Activated CD8-positive, alpha-beta memory T cell treated with anti-CD3 and anti-CD28 coated beads, Interleukin-2, amount 10 ng/mL, durations not matched to agents 7 days and 5 days (primary cell): ENCODE measurements at regions not wholly inside any gene's neighbourhood (a gene's known extent, or its start where the extent isn't known, plus 50 kb on each side); places are given as distances from the start of the nearest gene placed in this dataset.

ENCODE experiments used
- ATAC-seq: fragments of 150-1000 bp; cut with Tn5 transposase; one replicate; pipeline ENCODE4 v1.10.0; 2021; ENCODE audit warnings: moderate library complexity
- CTCF ChIA-PET: fragments of 350-600 bp; sonication (Branson Sonifier 250); formaldehyde crosslinking; loops from one replicate; lab custom pipeline; 2021; ENCODE audit warnings: antibody characterized with exemption; lab: Charles Lee
- DNase-seq: peaks from one replicate; pipeline ENCODE4 v3.0.0-alpha.2; 2020
- H3K27ac Mint-ChIP-seq: one replicate; pipeline ENCODE4 v1.8.0; 2021; ENCODE audit warnings: mild to moderate bottlenecking, mixed read lengths
- H3K27me3 Mint-ChIP-seq: one replicate; pipeline ENCODE4 v1.8.0; 2021; ENCODE audit warnings: mixed read lengths
- H3K36me3 Mint-ChIP-seq: one replicate; pipeline ENCODE4 v1.8.0; 2021; ENCODE audit warnings: mild to moderate bottlenecking, mixed read lengths
- H3K4me1 Mint-ChIP-seq: one replicate; pipeline ENCODE4 v1.8.0; 2021; ENCODE audit warnings: mixed read lengths
- H3K4me3 Mint-ChIP-seq: one replicate; pipeline ENCODE4 v1.8.0; 2021; ENCODE audit warnings: mild to moderate bottlenecking, moderate library complexity, mixed read lengths
- H3K9me3 Mint-ChIP-seq: one replicate; pipeline ENCODE4 v1.8.0; 2022; ENCODE audit warnings: low read depth, mixed read lengths

DNA sequence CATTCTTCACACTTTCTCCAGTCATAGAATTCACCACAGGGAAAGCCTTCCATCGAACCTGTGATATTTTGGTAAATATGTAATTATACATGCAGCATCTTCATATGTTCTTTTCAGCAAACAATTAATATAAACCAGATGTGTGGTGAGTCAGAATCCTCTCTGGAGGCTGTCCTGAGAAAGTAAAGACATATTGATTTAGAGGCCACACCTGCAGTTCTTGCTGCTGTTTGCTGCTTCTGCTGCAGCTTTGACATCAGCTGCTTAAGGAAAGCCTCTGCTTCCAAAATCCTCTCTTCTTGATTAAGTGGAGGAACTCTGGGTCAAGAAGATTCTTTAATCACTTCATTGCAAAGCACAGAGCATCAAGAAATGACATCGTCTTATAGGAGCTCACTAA is 568.8 kb upstream of the ZEB2 start:
- DNase-seq (no peak), ATAC-seq (no peak)
- no peak overlapping the region for H3K27ac Mint-ChIP-seq
- CTCF ChIA-PET, result no interaction called here
- no peaks in the 10 kb centered on the region for H3K9me3 Mint-ChIP-seq
- H3K27me3 Mint-ChIP-seq, result no peaks in the 10 kb centered on the region
- no peaks in the 10 kb centered on the region for H3K36me3 Mint-ChIP-seq
- H3K4me3 Mint-ChIP-seq, result no peak overlapping the region
- H3K4me1 Mint-ChIP-seq, result no peaks in the 10 kb centered on the region

DNA sequence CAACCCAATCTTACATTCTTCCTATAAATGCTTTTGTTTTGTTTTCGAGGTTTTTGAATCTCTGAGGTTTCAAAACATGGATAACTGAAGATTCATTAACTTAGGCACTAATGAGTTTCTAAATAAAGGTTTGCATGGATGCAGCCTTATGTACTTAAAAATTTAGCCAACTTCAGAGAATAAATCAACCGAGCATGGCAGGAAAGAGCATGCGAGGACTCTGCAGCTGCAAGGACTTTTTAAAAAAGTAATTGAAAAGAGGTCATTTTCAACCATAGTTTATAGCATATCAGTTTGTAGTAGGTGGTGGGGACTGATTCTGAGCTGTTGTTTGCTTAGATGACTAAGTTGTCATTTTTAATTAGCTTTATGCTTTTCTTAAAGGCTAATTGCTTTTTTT is 567.0 kb upstream of the ZEB2 start:
- Mint-ChIP-seq H3K4me3 (no peak overlapping the region), H3K27ac (no peak overlapping the region), H3K27me3 (no peaks in the 10 kb centered on the region), H3K9me3 (no peaks in the 10 kb centered on the region), H3K36me3 (no peaks in the 10 kb centered on the region), H3K4me1 (no peaks in the 10 kb centered on the region)
- CTCF ChIA-PET, result no interaction called here
- DNase-seq (no peak), ATAC-seq (no peak)

DNA sequence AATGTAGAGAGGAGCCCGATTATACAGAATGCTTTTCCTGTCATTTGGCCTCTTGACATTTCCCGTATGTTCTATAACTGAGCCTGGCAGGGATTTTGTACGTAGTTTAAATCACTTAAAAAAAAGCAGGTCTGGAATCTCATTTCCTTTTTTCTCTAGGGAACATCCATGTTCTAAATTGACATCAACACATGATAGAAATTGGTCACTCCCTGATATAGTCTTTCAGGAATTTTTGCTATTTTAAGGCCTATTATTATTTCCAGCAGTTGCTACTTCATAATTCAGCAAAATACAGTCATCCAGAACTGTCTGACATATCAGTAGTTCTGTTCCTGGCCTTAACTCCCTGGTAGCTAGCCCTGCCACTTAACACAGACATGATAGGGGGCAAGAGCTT is 565.7 kb upstream of the ZEB2 start:
- H3K4me1 Mint-ChIP-seq, result no peaks in the 10 kb centered on the region
- H3K27ac Mint-ChIP-seq, result no peak overlapping the region
- H3K9me3 Mint-ChIP-seq, result no peaks in the 10 kb centered on the region
- CTCF ChIA-PET, result no interaction called here
- no peak for DNase-seq
- H3K27me3 Mint-ChIP-seq, result peaks cover 2% of the 10 kb centered on the region
- no peak for ATAC-seq
- no peaks in the 10 kb centered on the region for H3K36me3 Mint-ChIP-seq
- H3K4me3 Mint-ChIP-seq, result no peak overlapping the region

- Mint-ChIP-seq H3K27ac (no peak overlapping the region), H3K4me3 (no peak overlapping the region), H3K36me3 (no peaks in the 10 kb centered on the region), H3K27me3 (peaks cover 2% of the 10 kb centered on the region), H3K9me3 (no peaks in the 10 kb centered on the region), H3K4me1 (no peaks in the 10 kb centered on the region)
- CTCF ChIA-PET, result no interaction called here
- ATAC-seq (no peak), DNase-seq (no peak)
Measured at GRCh38 chr2:145080426-145080825, 560.5 kb upstream of the ZEB2 start.

DNA sequence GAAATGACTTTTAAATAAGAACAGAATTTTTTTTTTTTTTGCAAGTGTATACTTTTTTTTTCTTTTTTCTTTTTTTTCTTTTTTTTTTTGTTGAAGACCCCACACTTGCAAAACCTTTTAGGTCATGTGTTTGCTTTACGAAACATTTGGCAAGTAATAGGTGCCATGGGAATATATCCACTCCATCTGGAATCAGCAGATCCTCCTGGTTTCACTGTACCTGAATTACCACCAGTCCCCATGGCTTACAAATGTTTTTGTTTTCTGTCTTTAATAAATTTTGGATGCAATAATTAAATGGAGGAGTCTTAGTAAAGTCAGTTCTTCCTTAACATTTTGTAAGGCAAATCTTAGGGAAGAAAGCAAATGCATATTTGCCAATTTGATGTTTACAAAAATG is 559.7 kb upstream of the ZEB2 start:
- Mint-ChIP-seq H3K27me3 (peaks cover 2% of the 10 kb centered on the region), H3K4me1 (no peaks in the 10 kb centered on the region), H3K4me3 (no peak overlapping the region), H3K36me3 (no peaks in the 10 kb centered on the region), H3K27ac (no peak overlapping the region), H3K9me3 (no peaks in the 10 kb centered on the region)
- CTCF ChIA-PET, result no interaction called here
- ATAC-seq, result no peak
- no peak for DNase-seq

- DNase-seq, result no peak
- CTCF ChIA-PET, result no interaction called here
- H3K9me3 Mint-ChIP-seq, result no peaks in the 10 kb centered on the region
- H3K4me1 Mint-ChIP-seq, result no peaks in the 10 kb centered on the region
- H3K27me3 Mint-ChIP-seq, result peaks cover 2% of the 10 kb centered on the region
- H3K4me3 Mint-ChIP-seq, result no peak overlapping the region
- no peak overlapping the region for H3K27ac Mint-ChIP-seq
- H3K36me3 Mint-ChIP-seq, result no peaks in the 10 kb centered on the region
- no peak for ATAC-seq
Measured at GRCh38 chr2:145078923-145079322, 559.0 kb upstream of the ZEB2 start.

- CTCF ChIA-PET, result no interaction called here
- Mint-ChIP-seq H3K9me3 (no peaks in the 10 kb centered on the region), H3K4me3 (no peak overlapping the region), H3K27me3 (peaks cover 2% of the 10 kb centered on the region), H3K36me3 (no peaks in the 10 kb centered on the region), H3K27ac (no peak overlapping the region), H3K4me1 (no peaks in the 10 kb centered on the region)
- ATAC-seq (no peak), DNase-seq (no peak)
Measured at GRCh38 chr2:145076085-145076484, 556.2 kb upstream of the ZEB2 start.

- Mint-ChIP-seq H3K4me3 (no peak overlapping the region), H3K36me3 (no peaks in the 10 kb centered on the region), H3K9me3 (no peaks in the 10 kb centered on the region), H3K27me3 (no peaks in the 10 kb centered on the region), H3K4me1 (no peaks in the 10 kb centered on the region), H3K27ac (no peak overlapping the region)
- CTCF ChIA-PET, result no interaction called here
- no peak for ATAC-seq
- DNase-seq, result no peak
Measured at GRCh38 chr2:145075454-145076062, 555.6 kb upstream of the ZEB2 start.

- DNase-seq, result no peak
- Mint-ChIP-seq H3K9me3 (no peaks in the 10 kb centered on the region), H3K4me3 (no peak overlapping the region), H3K36me3 (no peaks in the 10 kb centered on the region), H3K4me1 (no peaks in the 10 kb centered on the region), H3K27ac (no peak overlapping the region), H3K27me3 (no peaks in the 10 kb centered on the region)
- no peak for ATAC-seq
- CTCF ChIA-PET, result no interaction called here
Measured at GRCh38 chr2:145070703-145071102, 550.8 kb upstream of the ZEB2 start.

GRCh38 chr2:145068509-145068908 is 548.6 kb upstream of the ZEB2 start:
- CTCF ChIA-PET, result no interaction called here
- H3K4me1 Mint-ChIP-seq, result no peaks in the 10 kb centered on the region
- no peak overlapping the region for H3K27ac Mint-ChIP-seq
- ATAC-seq, result no peak
- no peak overlapping the region for H3K4me3 Mint-ChIP-seq
- no peaks in the 10 kb centered on the region for H3K36me3 Mint-ChIP-seq
- H3K9me3 Mint-ChIP-seq, result no peaks in the 10 kb centered on the region
- no peaks in the 10 kb centered on the region for H3K27me3 Mint-ChIP-seq
- DNase-seq, result no peak

DNA sequence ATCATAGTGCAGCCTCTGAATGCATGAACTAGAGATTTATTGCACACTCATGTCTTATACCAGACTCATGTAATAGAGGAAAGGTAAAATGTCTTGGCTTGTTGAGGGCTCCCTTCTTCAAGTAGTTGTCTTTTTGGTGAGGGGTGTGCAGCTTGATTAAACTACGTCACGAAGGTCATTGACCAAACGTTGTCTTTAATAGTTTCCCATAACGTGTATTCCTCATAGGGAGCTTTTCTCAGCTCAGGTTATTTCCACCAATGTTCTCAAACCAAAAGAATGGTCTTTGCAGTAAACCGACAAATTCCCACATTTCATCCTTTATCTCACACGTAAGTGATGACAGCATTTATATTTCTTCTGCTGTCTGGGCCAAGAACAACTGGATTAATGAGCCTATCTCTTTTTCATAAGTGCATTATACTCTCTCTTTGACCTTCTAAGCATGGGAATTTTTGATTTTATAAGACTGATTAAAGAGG is 547.7 kb upstream of the ZEB2 start:
- no peak overlapping the region for H3K27ac Mint-ChIP-seq

GRCh38 chr2:145066856-145067548 is 547.1 kb upstream of the ZEB2 start:
- H3K36me3 Mint-ChIP-seq, result no peaks in the 10 kb centered on the region
- H3K4me3 Mint-ChIP-seq, result no peak overlapping the region
- CTCF ChIA-PET, result no interaction called here
- ATAC-seq (no peak), DNase-seq (no peak)
- no peaks in the 10 kb centered on the region for H3K4me1 Mint-ChIP-seq
- no peaks in the 10 kb centered on the region for H3K9me3 Mint-ChIP-seq
- no peak overlapping the region for H3K27ac Mint-ChIP-seq
- no peaks in the 10 kb centered on the region for H3K27me3 Mint-ChIP-seq

More for the DNA sequence above, 547.7 kb upstream of the ZEB2 start:
- H3K4me1 Mint-ChIP-seq, result no peaks in the 10 kb centered on the region
- no peaks in the 10 kb centered on the region for H3K36me3 Mint-ChIP-seq
- H3K4me3 Mint-ChIP-seq, result no peak overlapping the region
- DNase-seq (no peak), ATAC-seq (no peak)
- CTCF ChIA-PET, result no interaction called here
- H3K27me3 Mint-ChIP-seq, result no peaks in the 10 kb centered on the region
- no peaks in the 10 kb centered on the region for H3K9me3 Mint-ChIP-seq

- H3K36me3 Mint-ChIP-seq, result no peaks in the 10 kb centered on the region
- H3K27ac Mint-ChIP-seq, result no peak overlapping the region
- H3K4me1 Mint-ChIP-seq, result no peaks in the 10 kb centered on the region
- H3K4me3 Mint-ChIP-seq, result no peak overlapping the region
- H3K9me3 Mint-ChIP-seq, result no peaks in the 10 kb centered on the region
- ATAC-seq, result no peak
- DNase-seq, result no peak
- H3K27me3 Mint-ChIP-seq, result no peaks in the 10 kb centered on the region
- CTCF ChIA-PET, result no interaction called here
Measured at GRCh38 chr2:145066151-145066661, 546.3 kb upstream of the ZEB2 start.

GRCh38 chr2:145065342-145065741 is 545.4 kb upstream of the ZEB2 start:
- H3K36me3 Mint-ChIP-seq, result no peaks in the 10 kb centered on the region
- no peaks in the 10 kb centered on the region for H3K9me3 Mint-ChIP-seq
- ATAC-seq (no peak), DNase-seq (no peak)
- no peak overlapping the region for H3K27ac Mint-ChIP-seq
- no peaks in the 10 kb centered on the region for H3K27me3 Mint-ChIP-seq
- no peaks in the 10 kb centered on the region for H3K4me1 Mint-ChIP-seq
- no peak overlapping the region for H3K4me3 Mint-ChIP-seq
- CTCF ChIA-PET, result no interaction called here
